ENCODE measurements at regions not wholly inside any gene's neighbourhood (a gene's known extent, or its start where the extent isn't known, plus 50 kb on each side); places are given as distances from the start of the nearest gene placed in this dataset.

GRCh38 chr15:87345961-87346360 is 910.6 kb downstream of the NTRK3 start:
- no peak for DNase-seq

- DNase-seq = no peak
Observed at GRCh38 chr15:87343966-87344365, 912.6 kb downstream of the NTRK3 start.

GRCh38 chr15:87340370-87340769 is 916.2 kb downstream of the NTRK3 start:
- no peak for DNase-seq

- no peak for DNase-seq
Observed at GRCh38 chr15:87326269-87326668, 930.3 kb downstream of the NTRK3 start.

- DNase-seq = no peak
Observed at GRCh38 chr15:87322870-87323269, 933.7 kb downstream of the NTRK3 start.

GRCh38 chr15:87322265-87322664 is 934.3 kb downstream of the NTRK3 start:
- no peak for DNase-seq

- no peak for DNase-seq
Observed at GRCh38 chr15:87317900-87318299, 938.6 kb downstream of the NTRK3 start.

GRCh38 chr15:87312221-87312620 is 944.3 kb downstream of the NTRK3 start:
- DNase-seq = no peak

GRCh38 chr15:87300146-87300545 is 956.4 kb downstream of the NTRK3 start:
- no peak for DNase-seq

GRCh38 chr15:87294854-87295253 is 961.7 kb downstream of the NTRK3 start:
- no peak for DNase-seq

GRCh38 chr15:87293031-87293430 is 963.5 kb downstream of the NTRK3 start:
- no peak for DNase-seq

GRCh38 chr15:87287156-87287555 is 969.4 kb downstream of the NTRK3 start:
- DNase-seq = no peak

GRCh38 chr15:87269566-87269965 is 987.0 kb downstream of the NTRK3 start:
- no peak for DNase-seq

- DNase-seq = no peak
Observed at GRCh38 chr15:87268675-87269074, 987.9 kb downstream of the NTRK3 start.

GRCh38 chr15:87267798-87268197 is 988.7 kb downstream of the NTRK3 start:
- no peak for DNase-seq

- DNase-seq = no peak
Observed at GRCh38 chr15:87263871-87264270, 992.7 kb downstream of the NTRK3 start.

- DNase-seq = no peak
Observed at GRCh38 chr15:87263296-87263695, 993.2 kb downstream of the NTRK3 start.

- DNase-seq = no peak
Observed at GRCh38 chr15:87245592-87245991, 1010.9 kb downstream of the NTRK3 start.

GRCh38 chr15:87243474-87243873 is 1013.1 kb downstream of the NTRK3 start:
- no peak for DNase-seq

GRCh38 chr15:87239582-87240230 is 1016.8 kb downstream of the NTRK3 start:
- no peak for DNase-seq

- DNase-seq = no peak
Observed at GRCh38 chr15:87238451-87239068, 1018.0 kb downstream of the NTRK3 start.

GRCh38 chr15:87228460-87228859 is 1028.1 kb downstream of the NTRK3 start:
- no peak for DNase-seq

- no peak for DNase-seq
Observed at GRCh38 chr15:87227846-87228245, 1028.7 kb downstream of the NTRK3 start.

- DNase-seq = no peak
Observed at GRCh38 chr15:87225436-87225835, 1031.1 kb downstream of the NTRK3 start.

- DNase-seq = no peak
Observed at GRCh38 chr15:87224404-87224803, 1032.1 kb downstream of the NTRK3 start.

All from activated naive CD4-positive, alpha-beta T cell treated with Interleukin-2 at 50 U/mL for 16 hours (primary cell).